Upper lobe of right lung (tissue), 1 donor: ENCODE measurements at regions not wholly inside any gene's neighbourhood (a gene's known extent, or its start where the extent isn't known, plus 50 kb on each side); places are given as distances from the start of the nearest gene placed in this dataset.
"Not testable (repeated sequence)": the region's sequence is repeated elsewhere in the genome, so short reads cannot be mapped to it uniquely, and the experiment has no call there.

ENCODE experiments used
- ATAC-seq: fragments of 200-7000 bp; cut with Tn5 transposase; one replicate; pipeline ENCODE4 v1.9.1; 2020; ENCODE audit warnings: mild to moderate bottlenecking, moderate library complexity
- DNase-seq: peaks from one replicate; pipeline ENCODE4 v3.0.0-alpha.2; 2020
- H3K27ac ChIP-seq: fragments of 200-600 bp; one replicate; pipeline ENCODE4 v1.8.0; 2022
- H3K27me3 ChIP-seq: fragments of 200-600 bp; one replicate; pipeline ENCODE4 v1.8.0; 2022; ENCODE audit warnings: mild to moderate bottlenecking
- H3K36me3 ChIP-seq: fragments of 200-600 bp; one replicate; pipeline ENCODE4 v1.8.0; 2022
- H3K4me1 ChIP-seq: fragments of 200-600 bp; one replicate; pipeline ENCODE4 v1.8.0; 2022
- H3K4me3 ChIP-seq: fragments of 200-600 bp; one replicate; pipeline ENCODE4 v1.8.0; 2022; ENCODE audit warnings: mild to moderate bottlenecking
- H3K9me3 ChIP-seq: fragments of 200-600 bp; one replicate; pipeline ENCODE4 v1.8.0; 2022
- CTCF ChIP-seq: fragments of 200-600 bp; IDR thresholded peaks from one replicate; pipeline ENCODE4 v1.8.0; 2022; ENCODE audit warnings: antibody characterized with exemption
- intact Hi-C: fragments of 100-400 bp; cut with DNase I; formaldehyde crosslinking; loops from one replicate; pipeline ENCODE4 v1.11.0; 2022
- donor health status: DM: no; HTN: yes; CAD: no; lungs with severe emphysema.

- H3K36me3 ChIP-seq: no peaks in the 10 kb centered on the region
- H3K27ac ChIP-seq: no peak overlapping the region
- ATAC-seq (no peak), DNase-seq (no peak)
- peaks cover 9% of the 10 kb centered on the region for H3K9me3 ChIP-seq
- no peaks in the 10 kb centered on the region for H3K4me1 ChIP-seq
- no peaks in the 10 kb centered on the region for H3K27me3 ChIP-seq
- TF ChIP-seq CTCF: peak; percentile 9
- H3K4me3 ChIP-seq: no peak overlapping the region
- intact Hi-C loops: no loop called here
Observed at GRCh38 chr22:49515475-49515874, 312.2 kb downstream of the BRD1 start.

GRCh38 chr22:49514641-49515040, 313.0 kb downstream of the BRD1 start:
- Histone ChIP-seq H3K27ac (no peak overlapping the region), H3K36me3 (no peaks in the 10 kb centered on the region), H3K4me1 (no peaks in the 10 kb centered on the region), H3K4me3 (no peak overlapping the region), H3K9me3 (peaks cover 11% of the 10 kb centered on the region), H3K27me3 (no peaks in the 10 kb centered on the region)
- no peak for ATAC-seq
- intact Hi-C loops: no loop called here
- DNase-seq: no peak
- TF ChIP-seq CTCF: no peak

DNA sequence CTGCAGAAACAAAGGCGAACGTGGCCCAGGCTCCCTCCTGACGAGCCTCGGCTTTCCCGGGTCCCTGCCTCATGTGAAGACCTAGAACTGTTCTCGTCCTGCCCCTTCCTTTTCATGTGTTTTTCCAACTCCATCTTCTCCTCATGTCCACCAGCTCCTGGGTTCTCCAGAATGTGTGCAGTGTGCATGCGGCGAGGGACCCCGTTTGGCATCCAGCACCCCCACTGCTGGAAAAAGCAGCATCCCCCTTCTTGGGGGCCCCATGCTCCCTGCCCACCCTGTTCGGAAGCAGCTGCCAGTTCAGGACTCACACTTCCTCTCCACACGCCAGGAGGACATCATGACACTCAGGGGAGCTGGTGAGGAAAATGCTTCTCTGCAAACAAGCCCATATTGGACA, 313.5 kb downstream of the BRD1 start:
- H3K4me1 ChIP-seq: no peaks in the 10 kb centered on the region
- H3K27me3 ChIP-seq: no peaks in the 10 kb centered on the region
- no peak for TF ChIP-seq CTCF
- intact Hi-C loops: no loop called here
- no peak overlapping the region for H3K4me3 ChIP-seq
- no peak overlapping the region for H3K27ac ChIP-seq
- ATAC-seq: no peak
- no peaks in the 10 kb centered on the region for H3K36me3 ChIP-seq
- DNase-seq: no peak
- peaks cover 11% of the 10 kb centered on the region for H3K9me3 ChIP-seq

GRCh38 chr22:49513358-49513851, 314.3 kb downstream of the BRD1 start:
- Histone ChIP-seq H3K27me3 (no peaks in the 10 kb centered on the region), H3K27ac (no peak overlapping the region), H3K4me3 (no peak overlapping the region), H3K9me3 (peaks cover 11% of the 10 kb centered on the region), H3K36me3 (no peaks in the 10 kb centered on the region), H3K4me1 (no peaks in the 10 kb centered on the region)
- DNase-seq (no peak), ATAC-seq (no peak)
- TF ChIP-seq CTCF: no peak
- intact Hi-C loops: no loop called here

GRCh38 chr22:49512487-49513165, 315.0 kb downstream of the BRD1 start:
- Histone ChIP-seq H3K4me1 (no peaks in the 10 kb centered on the region), H3K4me3 (no peak overlapping the region), H3K9me3 (peaks cover 11% of the 10 kb centered on the region), H3K36me3 (no peaks in the 10 kb centered on the region), H3K27ac (no peak overlapping the region), H3K27me3 (no peaks in the 10 kb centered on the region)
- intact Hi-C loops: no loop called here
- ATAC-seq (no peak), DNase-seq (no peak)
- no peak for TF ChIP-seq CTCF

GRCh38 chr22:49511393-49512189, 316.1 kb downstream of the BRD1 start:
- H3K27ac ChIP-seq, H3K4me3 ChIP-seq, H3K36me3 ChIP-seq, intact Hi-C loops, DNase-seq, H3K27me3 ChIP-seq, H3K4me1 ChIP-seq, ATAC-seq: not testable (repeated sequence)
- H3K9me3 ChIP-seq: peaks cover 11% of the 10 kb centered on the region
